ENCODE measurements at regions not wholly inside any gene's neighbourhood (a gene's known extent, or its start where the extent isn't known, plus 50 kb on each side); places are given as distances from the start of the nearest gene placed in this dataset.

- H3K27ac ChIP-seq: no peak overlapping the region
- intact Hi-C loops (cut with DNase I): no loop called here
- no peak overlapping the region for H3K4me3 ChIP-seq
- no peaks in the 10 kb centered on the region for H3K4me1 ChIP-seq
- DNase-seq: no peak
- H3K36me3 ChIP-seq: no peaks in the 10 kb centered on the region
- no peaks in the 10 kb centered on the region for H3K27me3 ChIP-seq
- TF ChIP-seq, protein P1, sequence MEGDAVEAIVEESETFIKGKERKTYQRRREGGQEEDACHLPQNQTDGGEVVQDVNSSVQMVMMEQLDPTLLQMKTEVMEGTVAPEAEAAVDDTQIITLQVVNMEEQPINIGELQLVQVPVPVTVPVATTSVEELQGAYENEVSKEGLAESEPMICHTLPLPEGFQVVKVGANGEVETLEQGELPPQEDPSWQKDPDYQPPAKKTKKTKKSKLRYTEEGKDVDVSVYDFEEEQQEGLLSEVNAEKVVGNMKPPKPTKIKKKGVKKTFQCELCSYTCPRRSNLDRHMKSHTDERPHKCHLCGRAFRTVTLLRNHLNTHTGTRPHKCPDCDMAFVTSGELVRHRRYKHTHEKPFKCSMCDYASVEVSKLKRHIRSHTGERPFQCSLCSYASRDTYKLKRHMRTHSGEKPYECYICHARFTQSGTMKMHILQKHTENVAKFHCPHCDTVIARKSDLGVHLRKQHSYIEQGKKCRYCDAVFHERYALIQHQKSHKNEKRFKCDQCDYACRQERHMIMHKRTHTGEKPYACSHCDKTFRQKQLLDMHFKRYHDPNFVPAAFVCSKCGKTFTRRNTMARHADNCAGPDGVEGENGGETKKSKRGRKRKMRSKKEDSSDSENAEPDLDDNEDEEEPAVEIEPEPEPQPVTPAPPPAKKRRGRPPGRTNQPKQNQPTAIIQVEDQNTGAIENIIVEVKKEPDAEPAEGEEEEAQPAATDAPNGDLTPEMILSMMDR (IDR thresholded peaks at IDR 0.05): no peak
- ATAC-seq: no peak
- H3K9me3 ChIP-seq: peaks cover 3% of the 10 kb centered on the region
These were observed 2106.0 kb downstream of the PCDH7 start for GRCh38 chr4:32826169-32826568.

- Histone ChIP-seq H3K27ac (no peak overlapping the region), H3K27me3 (no peaks in the 10 kb centered on the region), H3K4me1 (no peaks in the 10 kb centered on the region), H3K36me3 (no peaks in the 10 kb centered on the region), H3K9me3 (peaks cover 3% of the 10 kb centered on the region), H3K4me3 (no peak overlapping the region)
- DNase-seq: no peak
- intact Hi-C loops (cut with DNase I): no loop called here
- ATAC-seq: no peak
- TF ChIP-seq, protein P1 (IDR thresholded peaks at IDR 0.05): no peak
These were observed 2110.0 kb downstream of the PCDH7 start for GRCh38 chr4:32830160-32830559.

- Histone ChIP-seq H3K9me3 (peaks cover 3% of the 10 kb centered on the region), H3K36me3 (no peaks in the 10 kb centered on the region), H3K27me3 (no peaks in the 10 kb centered on the region), H3K4me3 (no peak overlapping the region), H3K4me1 (no peaks in the 10 kb centered on the region), H3K27ac (no peak overlapping the region)
- intact Hi-C loops (cut with DNase I): no loop called here
- TF ChIP-seq, protein P1 (IDR thresholded peaks at IDR 0.05): no peak
- ATAC-seq (no peak), DNase-seq (no peak)
These were observed 2110.9 kb downstream of the PCDH7 start for GRCh38 chr4:32831104-32831503.

- ATAC-seq (no peak), DNase-seq (no peak)
- Histone ChIP-seq H3K4me1 (no peaks in the 10 kb centered on the region), H3K36me3 (no peaks in the 10 kb centered on the region), H3K27me3 (no peaks in the 10 kb centered on the region), H3K27ac (no peak overlapping the region), H3K4me3 (no peak overlapping the region), H3K9me3 (no peaks in the 10 kb centered on the region)
- TF ChIP-seq, protein P1 (IDR thresholded peaks at IDR 0.05): no peak
- intact Hi-C loops (cut with DNase I): no loop called here
These were observed 2120.5 kb downstream of the PCDH7 start for GRCh38 chr4:32840461-32841189.

DNA sequence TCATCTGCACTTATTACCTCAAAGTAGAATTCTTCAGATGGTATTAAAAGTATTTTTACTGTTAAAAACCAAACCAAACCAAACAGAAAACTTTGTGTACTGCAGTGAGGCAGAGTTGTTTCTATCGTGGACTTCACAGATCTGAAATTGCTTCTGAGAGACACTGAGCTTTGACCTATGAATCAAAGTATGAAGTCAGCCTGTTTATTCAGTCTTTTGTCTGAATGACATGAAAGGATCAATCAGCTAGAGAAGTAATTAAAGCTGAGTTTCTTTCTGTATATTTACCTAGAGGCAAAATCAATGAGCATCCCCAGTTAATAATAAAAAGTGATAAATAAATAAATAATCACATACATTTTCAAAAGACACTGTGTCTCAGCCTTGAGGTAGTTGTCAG, 2121.0 kb downstream of the PCDH7 start:
- Histone ChIP-seq H3K4me3 (no peak overlapping the region), H3K9me3 (no peaks in the 10 kb centered on the region), H3K27me3 (no peaks in the 10 kb centered on the region), H3K4me1 (no peaks in the 10 kb centered on the region), H3K27ac (no peak overlapping the region), H3K36me3 (no peaks in the 10 kb centered on the region)
- intact Hi-C loops (cut with DNase I): no loop called here
- DNase-seq (no peak), ATAC-seq (no peak)
- TF ChIP-seq, protein P1 (IDR thresholded peaks at IDR 0.05): no peak

GRCh38 chr4:32847461-32847860, 2127.3 kb downstream of the PCDH7 start:
- ATAC-seq: no peak
- Histone ChIP-seq H3K4me1 (no peaks in the 10 kb centered on the region), H3K36me3 (no peaks in the 10 kb centered on the region), H3K9me3 (no peaks in the 10 kb centered on the region), H3K27ac (no peak overlapping the region), H3K27me3 (no peaks in the 10 kb centered on the region), H3K4me3 (no peak overlapping the region)
- DNase-seq: no peak
- intact Hi-C loops (cut with DNase I): no loop called here
- TF ChIP-seq, protein P1 (IDR thresholded peaks at IDR 0.05): no peak
